ENCODE measurements at regions not wholly inside any gene's neighbourhood (a gene's known extent, or its start where the extent isn't known, plus 50 kb on each side); places are given as distances from the start of the nearest gene placed in this dataset.

DNA sequence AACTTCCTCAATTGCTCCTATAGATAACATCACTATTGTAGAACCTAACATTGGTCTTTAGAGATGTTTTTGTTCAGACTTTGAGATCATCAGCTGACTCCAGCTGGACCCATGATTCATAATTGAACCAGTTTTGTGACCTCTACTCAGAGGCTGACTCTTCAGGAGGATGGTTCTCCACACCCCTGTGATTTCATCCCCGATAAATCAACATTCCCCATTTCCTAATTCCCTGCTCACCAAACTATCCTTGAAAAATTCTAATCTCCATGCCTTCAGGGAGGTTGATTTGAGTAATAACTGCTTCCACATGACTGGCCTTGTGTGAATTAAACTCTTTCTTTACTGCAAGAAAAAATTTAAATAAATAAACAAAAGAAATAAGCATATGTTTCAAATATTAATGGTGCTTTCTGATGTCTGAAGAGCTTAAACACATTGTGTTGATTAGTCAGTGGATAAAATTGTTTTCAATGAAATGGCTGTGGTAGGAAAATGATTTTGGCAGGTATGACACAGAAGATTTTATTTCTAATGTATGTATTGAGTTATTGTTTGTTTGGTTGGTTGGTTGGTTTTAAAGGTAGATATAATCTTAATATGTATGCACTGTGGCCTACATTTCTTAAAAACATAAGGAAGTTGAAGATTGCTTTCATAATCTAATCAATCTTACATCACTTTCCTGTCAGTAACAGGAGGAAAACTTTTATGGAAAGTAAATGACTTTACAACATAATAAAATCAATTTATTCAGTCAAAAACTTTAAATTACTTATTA lies 427.9 kb upstream of the CCDC179 start:
- intact Hi-C loops (cut with DNase I): no loop called here

DNA sequence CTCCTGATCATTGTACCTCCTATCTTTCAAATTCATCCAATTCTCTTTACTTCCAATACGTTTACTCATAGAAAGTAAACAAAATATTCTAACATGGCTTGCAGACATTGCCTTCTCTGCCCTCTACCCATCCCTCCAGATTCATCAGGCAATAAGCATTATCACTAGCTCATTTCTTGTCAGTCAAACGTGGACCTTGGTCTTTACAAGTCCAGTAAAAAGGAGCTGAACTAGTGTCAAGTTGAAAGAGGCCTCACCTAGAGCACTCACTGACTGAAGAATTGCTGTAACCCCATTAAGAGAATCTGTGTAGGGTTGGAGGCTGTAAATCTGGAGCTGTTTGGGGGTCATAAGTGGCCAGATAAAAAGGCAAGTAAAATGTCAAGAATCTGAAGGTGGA lies 435.0 kb upstream of the CCDC179 start:
- 38 to 51% (median 40%) methylated on average over 2 of the region's 2 CpGs for WGBS, 3 donors
- DNase-seq (no peak), ATAC-seq (no peak)
- Histone ChIP-seq H3K36me3 (ENCODE audit: insufficient read depth in 1 of 2, low read depth in 1 of 2) (no peaks in the 10 kb centered on the region), H3K4me3 (no peak overlapping the region), H3K27me3 (ENCODE audit: insufficient read depth in 3 of 3, low read length in 2 of 3) (no peaks in the 10 kb centered on the region), H3K27ac (no peak overlapping the region), H3K4me1 (no peaks in the 10 kb centered on the region), H3K9me3 (no peaks in the 10 kb centered on the region)
- TF ChIP-seq, protein P1, sequence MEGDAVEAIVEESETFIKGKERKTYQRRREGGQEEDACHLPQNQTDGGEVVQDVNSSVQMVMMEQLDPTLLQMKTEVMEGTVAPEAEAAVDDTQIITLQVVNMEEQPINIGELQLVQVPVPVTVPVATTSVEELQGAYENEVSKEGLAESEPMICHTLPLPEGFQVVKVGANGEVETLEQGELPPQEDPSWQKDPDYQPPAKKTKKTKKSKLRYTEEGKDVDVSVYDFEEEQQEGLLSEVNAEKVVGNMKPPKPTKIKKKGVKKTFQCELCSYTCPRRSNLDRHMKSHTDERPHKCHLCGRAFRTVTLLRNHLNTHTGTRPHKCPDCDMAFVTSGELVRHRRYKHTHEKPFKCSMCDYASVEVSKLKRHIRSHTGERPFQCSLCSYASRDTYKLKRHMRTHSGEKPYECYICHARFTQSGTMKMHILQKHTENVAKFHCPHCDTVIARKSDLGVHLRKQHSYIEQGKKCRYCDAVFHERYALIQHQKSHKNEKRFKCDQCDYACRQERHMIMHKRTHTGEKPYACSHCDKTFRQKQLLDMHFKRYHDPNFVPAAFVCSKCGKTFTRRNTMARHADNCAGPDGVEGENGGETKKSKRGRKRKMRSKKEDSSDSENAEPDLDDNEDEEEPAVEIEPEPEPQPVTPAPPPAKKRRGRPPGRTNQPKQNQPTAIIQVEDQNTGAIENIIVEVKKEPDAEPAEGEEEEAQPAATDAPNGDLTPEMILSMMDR (IDR thresholded peaks at IDR 0.05): no peak
- intact Hi-C loops (cut with DNase I): no loop called here

More for the DNA sequence above, 427.9 kb upstream of the CCDC179 start:
- Histone ChIP-seq H3K4me3 (no peak overlapping the region), H3K27me3 (ENCODE audit: insufficient read depth in 3 of 3, low read length in 2 of 3) (no peaks in the 10 kb centered on the region), H3K36me3 (ENCODE audit: insufficient read depth in 1 of 2, low read depth in 1 of 2) (no peaks in the 10 kb centered on the region), H3K27ac (no peak overlapping the region), H3K9me3 (no peaks in the 10 kb centered on the region), H3K4me1 (no peaks in the 10 kb centered on the region)
- 0 to 68% (median 0%) methylated on average over 1 of the region's 1 CpG for WGBS, 3 donors
- ATAC-seq (no peak), DNase-seq (no peak)
- TF ChIP-seq, protein P1 (IDR thresholded peaks at IDR 0.05): no peak

DNA sequence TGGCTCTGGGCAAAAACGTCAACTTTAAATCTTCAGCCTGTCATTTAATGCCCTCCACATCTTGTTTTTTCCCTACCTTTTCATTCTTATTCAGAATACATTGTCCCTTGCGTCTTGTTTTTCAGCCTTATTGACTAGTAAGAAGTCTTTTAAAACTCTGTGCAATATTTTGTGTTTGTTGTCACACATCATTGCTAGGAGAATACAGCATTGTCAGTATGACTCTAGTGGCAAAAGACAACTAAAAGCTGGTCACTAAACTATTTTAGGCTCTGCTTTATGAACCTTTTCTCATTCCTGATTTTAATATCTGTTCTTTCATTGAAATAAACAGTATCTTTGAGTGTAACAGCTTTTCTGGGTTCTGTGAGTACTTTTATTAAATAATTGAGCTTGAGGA lies 447.8 kb upstream of the CCDC179 start:
- H3K9me3 ChIP-seq: no peaks in the 10 kb centered on the region
- no peak overlapping the region for H3K27ac ChIP-seq
- intact Hi-C loops (cut with DNase I): no loop called here
- H3K4me3 ChIP-seq: no peak overlapping the region
- no peaks in the 10 kb centered on the region for H3K27me3 ChIP-seq (ENCODE audit: insufficient read depth in 3 of 3, low read length in 2 of 3)
- no peaks in the 10 kb centered on the region for H3K36me3 ChIP-seq (ENCODE audit: insufficient read depth in 1 of 2, low read depth in 1 of 2)
- DNase-seq (no peak), ATAC-seq (no peak)
- no peaks in the 10 kb centered on the region for H3K4me1 ChIP-seq
- 50 to 59% (median 58%) methylated on average over 2 of the region's 2 CpGs for WGBS, 3 donors
- TF ChIP-seq, protein P1 (IDR thresholded peaks at IDR 0.05): no peak

DNA sequence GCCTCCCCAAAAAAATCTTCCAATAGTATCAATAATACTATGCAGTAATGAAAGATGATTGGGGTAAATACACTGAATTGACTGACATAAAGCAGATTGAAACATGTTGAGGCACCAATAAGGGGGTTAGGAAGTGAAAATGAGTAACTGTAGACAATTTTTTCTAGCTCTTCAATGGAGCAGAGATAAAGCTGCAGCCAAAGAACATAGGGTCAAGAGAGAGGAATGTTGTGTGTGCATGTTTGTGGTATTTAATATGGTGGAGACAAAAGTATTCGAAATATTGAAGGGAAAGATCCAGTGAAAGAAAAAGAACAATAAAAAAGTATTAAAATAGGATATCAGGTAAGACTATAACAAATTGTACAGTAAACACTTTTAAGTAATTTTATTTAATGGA lies 450.0 kb upstream of the CCDC179 start:
- Histone ChIP-seq H3K4me1 (no peaks in the 10 kb centered on the region), H3K27ac (no peak overlapping the region), H3K36me3 (ENCODE audit: insufficient read depth in 1 of 2, low read depth in 1 of 2) (no peaks in the 10 kb centered on the region), H3K9me3 (no peaks in the 10 kb centered on the region), H3K4me3 (no peak overlapping the region), H3K27me3 (ENCODE audit: insufficient read depth in 3 of 3, low read length in 2 of 3) (no peaks in the 10 kb centered on the region)
- ATAC-seq (no peak), DNase-seq (no peak)
- TF ChIP-seq, protein P1 (IDR thresholded peaks at IDR 0.05): no peak
- WGBS, 3 donors: 69 to 88% (median 85%) methylated on average over 1 of the region's 1 CpG
- intact Hi-C loops (cut with DNase I): no loop called here
